ENCODE measurements at regions not wholly inside any gene's neighbourhood (a gene's known extent, or its start where the extent isn't known, plus 50 kb on each side); places are given as distances from the start of the nearest gene placed in this dataset.

- TF ChIP-seq CTCF (IDR thresholded peaks at IDR 0.05; ENCODE audit: low read depth, low read length) (no peak), EZH2phosphoT487 (IDR thresholded peaks at IDR 0.05; ENCODE audit: low read depth) (no peak)
Measured at GRCh38 chr1:187509091-187509490, 680.3 kb downstream of the PLA2G4A start.

Data from OCI-LY3 (cell line).